ENCODE measurements at regions not wholly inside any gene's neighbourhood (a gene's known extent, or its start where the extent isn't known, plus 50 kb on each side); places are given as distances from the start of the nearest gene placed in this dataset.

DNA sequence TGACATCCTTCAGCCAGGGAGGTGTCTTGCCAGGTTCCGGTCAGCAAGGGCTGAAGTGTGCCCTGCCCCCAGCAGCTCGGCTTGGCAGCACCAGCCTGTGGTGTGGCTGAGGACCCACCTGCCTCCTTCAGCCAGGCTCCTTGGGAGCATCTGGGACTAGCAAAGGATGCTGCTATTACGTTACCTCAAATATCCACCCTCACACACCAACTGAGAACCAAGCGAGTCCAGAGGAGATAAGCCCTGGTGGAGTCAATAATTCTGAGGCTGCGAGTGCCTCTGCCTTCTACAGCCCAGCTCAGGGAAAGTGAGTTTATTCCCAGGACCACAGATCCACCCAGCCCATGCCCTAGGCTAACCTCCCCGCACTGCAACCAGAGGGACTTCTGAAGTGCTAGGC is 57.1 kb upstream of the FSTL4 start:
- Histone ChIP-seq H2AFZ (ENCODE audit: control insufficient read depth, low read length) (no peak overlapping the region), H3K27me3 (ENCODE audit: control insufficient read depth, extremely low read depth, insufficient read depth, low read length) (peaks cover 3% of the 10 kb centered on the region), H3K79me2 (ENCODE audit: control insufficient read depth, insufficient read depth, low read length) (no peaks in the 10 kb centered on the region), H4K20me1 (ENCODE audit: control insufficient read depth, extremely low read depth, insufficient read depth, low read length) (no peaks in the 10 kb centered on the region), H3K4me1 (ENCODE audit: control insufficient read depth, extremely low read depth, insufficient read depth, low read length) (peaks cover 5% of the 10 kb centered on the region), H3K27ac (ENCODE audit: control insufficient read depth, insufficient read depth, low read length) (no peak overlapping the region), H3K4me2 (ENCODE audit: control insufficient read depth, extremely low read depth, insufficient read depth, low read depth, low read length) (no peak overlapping the region), H3K9me1 (ENCODE audit: control insufficient read depth, extremely low read depth, insufficient read depth, low read length) (no peaks in the 10 kb centered on the region), H3K9me3 (ENCODE audit: control insufficient read depth, low read depth, low read length) (peaks cover 7% of the 10 kb centered on the region), H3K36me3 (ENCODE audit: control insufficient read depth in 2 of 2, extremely low read depth in 1 of 2, insufficient read depth in 2 of 2, low read length in 2 of 2) (no peaks in the 10 kb centered on the region), H3K4me3 (ENCODE audit: control insufficient read depth in 2 of 3, extremely low read depth in 1 of 3, insufficient read depth in 2 of 3, low read depth in 1 of 3, low read length in 3 of 3) (no peak overlapping the region), H3K9ac (ENCODE audit: control insufficient read depth, extremely low read depth, insufficient read depth, low read length) (no peak overlapping the region)
- DNase-seq (ENCODE audit: low read depth, low spot score) (no peak), FAIRE-seq (no peak)
- TF ChIP-seq, protein P1, sequence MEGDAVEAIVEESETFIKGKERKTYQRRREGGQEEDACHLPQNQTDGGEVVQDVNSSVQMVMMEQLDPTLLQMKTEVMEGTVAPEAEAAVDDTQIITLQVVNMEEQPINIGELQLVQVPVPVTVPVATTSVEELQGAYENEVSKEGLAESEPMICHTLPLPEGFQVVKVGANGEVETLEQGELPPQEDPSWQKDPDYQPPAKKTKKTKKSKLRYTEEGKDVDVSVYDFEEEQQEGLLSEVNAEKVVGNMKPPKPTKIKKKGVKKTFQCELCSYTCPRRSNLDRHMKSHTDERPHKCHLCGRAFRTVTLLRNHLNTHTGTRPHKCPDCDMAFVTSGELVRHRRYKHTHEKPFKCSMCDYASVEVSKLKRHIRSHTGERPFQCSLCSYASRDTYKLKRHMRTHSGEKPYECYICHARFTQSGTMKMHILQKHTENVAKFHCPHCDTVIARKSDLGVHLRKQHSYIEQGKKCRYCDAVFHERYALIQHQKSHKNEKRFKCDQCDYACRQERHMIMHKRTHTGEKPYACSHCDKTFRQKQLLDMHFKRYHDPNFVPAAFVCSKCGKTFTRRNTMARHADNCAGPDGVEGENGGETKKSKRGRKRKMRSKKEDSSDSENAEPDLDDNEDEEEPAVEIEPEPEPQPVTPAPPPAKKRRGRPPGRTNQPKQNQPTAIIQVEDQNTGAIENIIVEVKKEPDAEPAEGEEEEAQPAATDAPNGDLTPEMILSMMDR (optimal IDR thresholded peaks at IDR 0.05 in 1 of 3, IDR thresholded peaks at IDR 0.05 in 1 of 3, conservative IDR thresholded peaks at IDR 0.05 in 1 of 3; ENCODE audit: extremely low read depth in 1 of 3, insufficient read depth in 2 of 3, low read length in 3 of 3) = no peak
- TF ChIP-seq EZH2 (IDR thresholded peaks at IDR 0.05; ENCODE audit: low read length) = no peak
- dilution Hi-C loops (cut with MboI; ENCODE audit: extremely low pct_ligation_motif_present, low sequenced_read_pairs) = no loop called here

DNA sequence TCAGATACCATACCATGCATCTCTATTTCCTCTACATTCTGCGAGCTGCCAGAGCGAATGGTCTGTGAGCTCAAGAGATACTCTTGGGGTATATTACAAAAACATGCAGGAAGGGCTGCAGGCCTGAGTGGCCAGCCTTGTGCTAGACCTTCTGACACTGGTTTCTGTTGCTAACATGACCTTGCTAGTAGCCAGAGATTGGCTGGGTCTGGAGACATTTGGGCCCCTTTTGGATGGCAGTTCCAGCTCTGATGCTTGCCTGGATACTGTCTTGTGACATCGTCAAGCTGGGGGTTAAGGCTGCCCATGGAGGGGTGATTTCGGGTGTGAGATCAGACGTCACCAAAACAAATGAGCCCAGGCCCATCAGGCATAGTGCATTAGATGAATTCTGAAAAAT is 56.1 kb upstream of the FSTL4 start:
- Histone ChIP-seq H3K4me3 (ENCODE audit: control insufficient read depth in 2 of 3, extremely low read depth in 1 of 3, insufficient read depth in 2 of 3, low read depth in 1 of 3, low read length in 3 of 3) (no peak overlapping the region), H3K27ac (ENCODE audit: control insufficient read depth, insufficient read depth, low read length) (no peak overlapping the region), H4K20me1 (ENCODE audit: control insufficient read depth, extremely low read depth, insufficient read depth, low read length) (no peaks in the 10 kb centered on the region), H3K4me1 (ENCODE audit: control insufficient read depth, extremely low read depth, insufficient read depth, low read length) (peaks cover 15% of the 10 kb centered on the region), H3K36me3 (ENCODE audit: control insufficient read depth in 2 of 2, extremely low read depth in 1 of 2, insufficient read depth in 2 of 2, low read length in 2 of 2) (no peaks in the 10 kb centered on the region), H3K9me3 (ENCODE audit: control insufficient read depth, low read depth, low read length) (peaks cover 7% of the 10 kb centered on the region), H3K79me2 (ENCODE audit: control insufficient read depth, insufficient read depth, low read length) (no peaks in the 10 kb centered on the region), H3K9ac (ENCODE audit: control insufficient read depth, extremely low read depth, insufficient read depth, low read length) (no peak overlapping the region), H3K27me3 (ENCODE audit: control insufficient read depth, extremely low read depth, insufficient read depth, low read length) (peaks cover 3% of the 10 kb centered on the region), H2AFZ (ENCODE audit: control insufficient read depth, low read length) (no peak overlapping the region), H3K4me2 (ENCODE audit: control insufficient read depth, extremely low read depth, insufficient read depth, low read depth, low read length) (no peak overlapping the region), H3K9me1 (ENCODE audit: control insufficient read depth, extremely low read depth, insufficient read depth, low read length) (no peaks in the 10 kb centered on the region)
- FAIRE-seq = no peak
- TF ChIP-seq, protein P1 (optimal IDR thresholded peaks at IDR 0.05 in 1 of 3, IDR thresholded peaks at IDR 0.05 in 1 of 3, conservative IDR thresholded peaks at IDR 0.05 in 1 of 3; ENCODE audit: extremely low read depth in 1 of 3, insufficient read depth in 2 of 3, low read length in 3 of 3) = no peak
- TF ChIP-seq EZH2 (IDR thresholded peaks at IDR 0.05; ENCODE audit: low read length) = no peak
- DNase-seq (ENCODE audit: low read depth, low spot score) = no peak
- dilution Hi-C loops (cut with MboI; ENCODE audit: extremely low pct_ligation_motif_present, low sequenced_read_pairs) = no loop called here
